WTC11 (cell line): ENCODE measurements at regions not wholly inside any gene's neighbourhood (a gene's known extent, or its start where the extent isn't known, plus 50 kb on each side); places are given as distances from the start of the nearest gene placed in this dataset.

Experiments
- ATAC-seq: fragments of 200-7000 bp; cut with Tn5 transposase; 2 replicates; pipeline ENCODE4 v1.10.0; 2021; ENCODE audit warnings: mild to moderate bottlenecking, moderate library complexity
- CTCF ChIA-PET: fragments of 300-600 bp; sonication (Branson Sonifier 250); formaldehyde crosslinking; loops from one replicate; lab custom pipeline; 2021; ENCODE audit warnings: antibody characterized with exemption; lab: Charles Lee
- POLR2A ChIA-PET: fragments of 350-600 bp; sonication (Branson Sonifier 250); formaldehyde crosslinking; loops from one replicate; lab custom pipeline; 2021; ENCODE audit warnings: antibody characterized with exemption; lab: Charles Lee
- DNase-seq: peaks from one replicate; pipeline ENCODE4 v3.0.0; 2021; ENCODE audit warnings: low spot score
- H3K27ac Mint-ChIP-seq: 2 replicates; pipeline ENCODE4 v1.8.0; 2021; ENCODE audit warnings: mixed read lengths
- H3K27me3 Mint-ChIP-seq: 2 replicates; pipeline ENCODE4 v1.8.0; 2021; ENCODE audit warnings: low read depth, mild to moderate bottlenecking, moderate library complexity, mixed read lengths
- H3K36me3 Mint-ChIP-seq: 2 replicates; pipeline ENCODE4 v1.8.0; 2021; ENCODE audit warnings: mixed read lengths
- H3K4me1 Mint-ChIP-seq: 2 replicates; pipeline ENCODE4 v1.8.0; 2022; ENCODE audit warnings: mixed read lengths
- H3K4me3 Mint-ChIP-seq: 2 replicates; pipeline ENCODE4 v1.8.0; 2021; ENCODE audit warnings: mild to moderate bottlenecking, moderate library complexity, mixed read lengths
- H3K9me3 Mint-ChIP-seq: 2 replicates; pipeline ENCODE4 v1.8.0; 2021; ENCODE audit warnings: mixed read lengths
- ATF6 ChIP-seq: sonication (generic); formaldehyde crosslinking; IDR thresholded peaks from 2 replicates; pipeline ENCODE4 v1.8.1; 2023; ENCODE audit warnings: mild to moderate bottlenecking, missing genetic modification reagents
- CREM ChIP-seq: sonication (generic); formaldehyde crosslinking; IDR thresholded peaks from 2 replicates; pipeline ENCODE4 v1.8.1; 2022; ENCODE audit warnings: mild to moderate bottlenecking, missing genetic modification reagents, moderate library complexity
- ELF4 ChIP-seq: sonication (generic); formaldehyde crosslinking; IDR thresholded peaks from 2 replicates; pipeline ENCODE4 v1.8.1; 2022; ENCODE audit warnings: low read depth, mild to moderate bottlenecking, moderate library complexity, missing genetic modification reagents
- ETV6 ChIP-seq: sonication (generic); formaldehyde crosslinking; IDR thresholded peaks from 2 replicates; pipeline ENCODE4 v1.8.1; 2022; ENCODE audit warnings: mild to moderate bottlenecking, missing genetic modification reagents
- FOXK1 ChIP-seq: sonication (generic); formaldehyde crosslinking; IDR thresholded peaks from 2 replicates; pipeline ENCODE4 v1.8.0; 2022; ENCODE audit warnings: mild to moderate bottlenecking, moderate library complexity, missing genetic modification reagents
- FOXP4 ChIP-seq: sonication (generic); formaldehyde crosslinking; IDR thresholded peaks from 2 replicates; pipeline ENCODE4 v1.8.0; 2022; ENCODE audit warnings: mild to moderate bottlenecking, missing genetic modification reagents
- GRHL2 ChIP-seq: fragments of 250-450 bp; sonication (Bioruptor Pico); IDR thresholded peaks from 2 replicates; pipeline ENCODE4 v1.8.0; 2022; ENCODE audit warnings: mild to moderate bottlenecking, moderate library complexity; ENCODE audit not compliant: insufficient replicate concordance, severe bottlenecking
- HMGA2 ChIP-seq: fragments of 250-450 bp; sonication (Bioruptor Pico); IDR thresholded peaks from 2 replicates; pipeline ENCODE4 v1.4.0; 2021; ENCODE audit warnings: mild to moderate bottlenecking, moderate library complexity
- IRF2 ChIP-seq: sonication (generic); formaldehyde crosslinking; IDR thresholded peaks from 2 replicates; pipeline ENCODE4 v1.8.0; 2022; ENCODE audit warnings: low read depth, missing genetic modification reagents, borderline replicate concordance
- MLX ChIP-seq: sonication (generic); formaldehyde crosslinking; IDR thresholded peaks from 2 replicates; pipeline ENCODE4 v1.8.1; 2023; ENCODE audit warnings: mild to moderate bottlenecking, missing genetic modification reagents, moderate library complexity
- NR2C2 ChIP-seq: sonication (generic); formaldehyde crosslinking; IDR thresholded peaks from 2 replicates; pipeline ENCODE4 v1.8.0; 2022; ENCODE audit warnings: mild to moderate bottlenecking, missing genetic modification reagents
- RELA ChIP-seq: sonication (generic); formaldehyde crosslinking; IDR thresholded peaks from 2 replicates; pipeline ENCODE4 v1.8.1; 2022; ENCODE audit warnings: missing genetic modification reagents, mild to moderate bottlenecking, borderline replicate concordance
- SMAD4 ChIP-seq: sonication (generic); formaldehyde crosslinking; IDR thresholded peaks from 2 replicates; pipeline ENCODE4 v1.8.0; 2022; ENCODE audit warnings: mild to moderate bottlenecking, missing genetic modification reagents
- STAT6 ChIP-seq: sonication (generic); formaldehyde crosslinking; conservative IDR thresholded peaks from 2 replicates; pipeline ENCODE4 v1.8.1; 2023; ENCODE audit warnings: mild to moderate bottlenecking, low read depth, missing genetic modification reagents, moderate library complexity
- TEAD4 ChIP-seq: sonication (generic); formaldehyde crosslinking; IDR thresholded peaks from 2 replicates; pipeline ENCODE4 v1.8.0; 2022; ENCODE audit warnings: mild to moderate bottlenecking, missing genetic modification reagents
- ZNF281 ChIP-seq: sonication (generic); formaldehyde crosslinking; IDR thresholded peaks from 2 replicates; pipeline ENCODE4 v1.8.0; 2023; ENCODE audit warnings: mild to moderate bottlenecking, missing genetic modification reagents
- ZSCAN18 ChIP-seq: fragments of 250-450 bp; sonication (Bioruptor Pico); IDR thresholded peaks from 2 replicates; pipeline ENCODE4 v2.1.2; 2022; ENCODE audit warnings: mild to moderate bottlenecking, moderate library complexity
- TF ChIP-seq, protein P1 (sequence below): sonication (generic); formaldehyde crosslinking; IDR thresholded peaks from 2 replicates; pipeline ENCODE4 v1.8.1; 2022; ENCODE audit warnings: mild to moderate bottlenecking, moderate library complexity, missing genetic modification reagents
- TF ChIP-seq, protein P2 (sequence below): sonication (generic); formaldehyde crosslinking; IDR thresholded peaks from 2 replicates; pipeline ENCODE4 v1.8.1; 2023; ENCODE audit warnings: mild to moderate bottlenecking, missing genetic modification reagents

DNA sequence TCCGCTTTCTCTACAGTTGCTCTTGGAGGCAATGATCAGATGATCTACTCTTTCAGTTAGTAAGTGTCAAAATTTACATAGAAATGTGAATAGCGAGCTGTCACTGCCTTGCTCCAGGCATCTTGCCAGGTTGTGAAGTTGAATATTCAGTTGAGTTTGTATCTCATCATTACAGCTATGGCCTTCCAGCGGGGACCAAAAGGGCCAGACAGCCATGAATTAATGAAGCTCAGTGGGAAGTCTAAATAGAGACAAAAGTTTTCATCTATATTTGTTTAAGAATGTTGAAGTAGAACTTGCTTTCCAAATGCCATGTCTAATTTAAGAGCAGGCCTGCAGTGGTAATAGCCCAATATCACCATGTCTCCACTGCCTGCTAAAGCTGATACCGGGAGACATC lies 387.8 kb downstream of the FLRT2 start:
- ChIA-PET POLR2A (no interaction called here), CTCF (no interaction called here)
- no peak overlapping the region for H3K4me3 Mint-ChIP-seq
- TF ChIP-seq SMAD4 (no peak), IRF2 (CRISPR knock-in tag) (no peak), CREM (no peak), NR2C2 (CRISPR knock-in tag) (no peak), RELA (CRISPR knock-in tag) (no peak), MLX (CRISPR knock-in tag) (no peak), TEAD4 (CRISPR knock-in tag) (no peak), HMGA2 (no peak), FOXP4 (no peak), ETV6 (CRISPR knock-in tag) (no peak), STAT6 (CRISPR knock-in tag) (no peak), ZSCAN18 (CRISPR knock-in tag) (no peak), ELF4 (CRISPR knock-in tag) (no peak)
- TF ChIP-seq, protein P1, sequence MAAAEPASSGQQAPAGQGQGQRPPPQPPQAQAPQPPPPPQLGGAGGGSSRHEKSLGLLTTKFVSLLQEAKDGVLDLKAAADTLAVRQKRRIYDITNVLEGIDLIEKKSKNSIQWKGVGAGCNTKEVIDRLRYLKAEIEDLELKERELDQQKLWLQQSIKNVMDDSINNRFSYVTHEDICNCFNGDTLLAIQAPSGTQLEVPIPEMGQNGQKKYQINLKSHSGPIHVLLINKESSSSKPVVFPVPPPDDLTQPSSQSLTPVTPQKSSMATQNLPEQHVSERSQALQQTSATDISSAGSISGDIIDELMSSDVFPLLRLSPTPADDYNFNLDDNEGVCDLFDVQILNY (CRISPR knock-in tag) = no peak
- TF ChIP-seq, protein P2, sequence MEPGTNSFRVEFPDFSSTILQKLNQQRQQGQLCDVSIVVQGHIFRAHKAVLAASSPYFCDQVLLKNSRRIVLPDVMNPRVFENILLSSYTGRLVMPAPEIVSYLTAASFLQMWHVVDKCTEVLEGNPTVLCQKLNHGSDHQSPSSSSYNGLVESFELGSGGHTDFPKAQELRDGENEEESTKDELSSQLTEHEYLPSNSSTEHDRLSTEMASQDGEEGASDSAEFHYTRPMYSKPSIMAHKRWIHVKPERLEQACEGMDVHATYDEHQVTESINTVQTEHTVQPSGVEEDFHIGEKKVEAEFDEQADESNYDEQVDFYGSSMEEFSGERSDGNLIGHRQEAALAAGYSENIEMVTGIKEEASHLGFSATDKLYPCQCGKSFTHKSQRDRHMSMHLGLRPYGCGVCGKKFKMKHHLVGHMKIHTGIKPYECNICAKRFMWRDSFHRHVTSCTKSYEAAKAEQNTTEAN (CRISPR knock-in tag) = no peak
- DNase-seq (no peak), ATAC-seq (no peak)
- H3K36me3 Mint-ChIP-seq = no peaks in the 10 kb centered on the region; the same call in 1 of the 2 replicates
- no peak overlapping the region for H3K27ac Mint-ChIP-seq
- no peaks in the 10 kb centered on the region for H3K27me3 Mint-ChIP-seq
- H3K4me1 Mint-ChIP-seq = peaks cover 10% of the 10 kb centered on the region
- peaks cover 22% of the 10 kb centered on the region for H3K9me3 Mint-ChIP-seq

DNA sequence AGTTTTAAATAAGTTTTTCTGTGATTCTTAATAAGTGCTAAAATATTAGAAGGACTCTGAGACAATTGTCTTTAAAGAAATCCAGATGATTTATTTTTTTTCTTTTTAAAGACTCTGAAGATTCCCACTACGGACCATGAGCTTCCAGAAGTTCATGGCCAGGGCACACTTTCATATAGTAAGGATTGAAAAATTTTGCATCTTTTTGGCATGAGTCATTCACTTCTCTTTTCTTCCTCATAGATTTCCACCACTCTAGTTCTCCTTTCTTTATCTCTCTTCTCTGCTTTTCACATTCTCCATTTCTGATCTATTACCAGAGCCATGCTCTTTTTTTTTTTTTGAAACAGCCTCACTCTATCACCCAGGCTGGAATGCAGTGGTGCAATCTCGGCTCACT lies 385.8 kb downstream of the FLRT2 start:
- Mint-ChIP-seq H3K4me1 (peaks cover 10% of the 10 kb centered on the region), H3K27ac (no peak overlapping the region), H3K36me3 (no peaks in the 10 kb centered on the region; the same call in 1 of the 2 replicates), H3K4me3 (no peak overlapping the region), H3K27me3 (no peaks in the 10 kb centered on the region), H3K9me3 (peaks cover 22% of the 10 kb centered on the region)
- ChIA-PET CTCF (interaction anchor here (0.6 kb wide), 1 partner anchor 60 kb away, joined by 5 read pairs; no protein-coding TSS in a partner anchor), POLR2A (no interaction called here)
- TF ChIP-seq ZNF281 (CRISPR knock-in tag) (no peak), ATF6 (CRISPR knock-in tag) (no peak), GRHL2 (CRISPR knock-in tag) (no peak), FOXK1 (CRISPR knock-in tag) (no peak)
- DNase-seq (no peak), ATAC-seq (no peak)
